GM21423 (cell line): ENCODE measurements at regions not wholly inside any gene's neighbourhood (a gene's known extent, or its start where the extent isn't known, plus 50 kb on each side); places are given as distances from the start of the nearest gene placed in this dataset.

ENCODE experiments used
- ATAC-seq: cut with Tn5 transposase; IDR thresholded peaks from one replicate; pipeline ENCODE4 v1.9.1; 2021; ENCODE audit warnings: mild to moderate bottlenecking, moderate library complexity; ENCODE audit not compliant: unreplicated experiment

DNA sequence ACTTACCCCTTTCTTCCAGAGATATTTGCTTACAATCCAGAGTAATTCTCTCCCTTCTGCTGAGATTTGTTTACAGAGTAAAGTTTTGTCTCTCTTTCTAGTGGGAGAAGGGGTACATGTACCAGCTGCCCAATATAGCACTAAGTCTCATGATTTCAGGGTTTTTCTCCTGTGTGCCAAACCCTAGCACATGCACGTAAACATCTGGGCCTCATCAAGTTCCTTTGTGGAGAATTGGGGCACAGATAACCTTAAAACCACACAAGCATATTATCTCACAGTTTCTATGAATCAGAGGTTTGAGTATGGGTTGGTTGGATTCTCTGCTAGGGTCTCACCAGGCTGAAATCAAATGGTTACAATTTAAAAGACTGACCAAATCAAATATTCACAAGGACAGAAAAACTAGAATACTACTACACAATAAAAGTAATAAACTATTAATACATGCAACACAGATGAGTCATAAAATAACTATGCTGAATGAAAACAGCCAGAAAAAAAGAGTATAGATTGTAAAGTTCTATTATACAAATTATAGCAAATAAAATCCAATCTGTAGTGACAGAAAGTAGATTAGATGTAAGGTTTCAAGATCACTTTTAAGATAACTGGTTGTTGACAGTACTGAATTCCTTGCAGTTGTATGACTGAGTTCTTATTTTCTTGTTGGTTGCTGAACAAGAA is 347.4 kb upstream of the PTBP2 start:
- ATAC-seq = no peak

DNA sequence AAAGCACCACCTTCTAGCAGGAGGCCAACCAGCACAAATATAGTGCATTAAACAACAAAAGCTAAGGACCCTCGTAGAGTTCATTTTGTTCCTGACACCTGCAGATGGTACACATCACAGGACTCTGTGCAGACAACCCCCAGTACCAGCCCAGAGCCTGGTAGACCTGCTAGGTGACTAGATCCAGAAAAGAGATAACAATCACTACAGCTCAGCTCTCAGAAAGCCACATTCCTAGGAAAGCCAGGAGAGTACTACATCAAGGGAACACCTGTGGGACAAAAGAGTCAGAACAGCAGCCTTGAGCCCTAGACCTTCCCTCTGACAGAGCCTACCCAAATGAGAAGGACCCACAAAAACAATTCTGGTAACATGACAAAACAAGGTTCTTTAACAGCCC is 344.7 kb upstream of the PTBP2 start:
- no peak for ATAC-seq

DNA sequence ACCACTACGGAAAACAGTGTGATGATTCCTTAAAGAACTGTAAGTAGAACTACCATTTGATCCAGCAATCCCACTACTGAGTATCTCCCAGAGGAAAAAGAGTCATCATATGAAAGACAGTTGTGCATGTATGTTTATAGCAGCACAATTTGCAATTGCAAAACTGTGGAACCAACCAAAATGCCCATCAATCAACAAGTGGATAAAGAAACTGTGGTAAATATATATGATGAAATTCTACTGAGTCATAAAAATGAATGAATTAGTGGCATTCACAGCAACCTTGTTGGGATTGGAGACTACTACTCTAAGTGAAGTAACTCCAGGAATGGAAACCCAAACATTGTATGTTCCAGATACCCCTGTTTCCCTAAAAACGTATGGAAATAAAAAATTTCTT is 337.0 kb upstream of the PTBP2 start:
- no peak for ATAC-seq

DNA sequence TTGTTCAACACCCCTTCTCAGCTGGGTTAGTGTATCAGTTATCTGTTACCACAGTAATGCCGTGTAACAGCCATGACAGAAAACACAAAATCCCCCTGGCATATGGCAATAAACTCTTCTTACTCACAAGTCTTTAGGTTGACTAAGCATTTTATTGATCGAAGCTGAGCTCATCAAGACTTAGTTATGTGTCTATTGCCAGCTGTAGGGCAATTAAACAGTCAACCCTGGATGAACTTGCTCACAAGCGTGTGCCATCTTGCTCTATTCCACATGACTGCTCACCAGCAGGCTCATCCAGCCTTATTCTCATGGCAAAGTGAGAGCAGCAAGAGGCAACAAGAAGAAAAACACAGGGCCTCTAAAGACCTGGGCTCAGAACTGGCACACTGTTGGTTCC is 333.8 kb upstream of the PTBP2 start:
- ATAC-seq = no peak

DNA sequence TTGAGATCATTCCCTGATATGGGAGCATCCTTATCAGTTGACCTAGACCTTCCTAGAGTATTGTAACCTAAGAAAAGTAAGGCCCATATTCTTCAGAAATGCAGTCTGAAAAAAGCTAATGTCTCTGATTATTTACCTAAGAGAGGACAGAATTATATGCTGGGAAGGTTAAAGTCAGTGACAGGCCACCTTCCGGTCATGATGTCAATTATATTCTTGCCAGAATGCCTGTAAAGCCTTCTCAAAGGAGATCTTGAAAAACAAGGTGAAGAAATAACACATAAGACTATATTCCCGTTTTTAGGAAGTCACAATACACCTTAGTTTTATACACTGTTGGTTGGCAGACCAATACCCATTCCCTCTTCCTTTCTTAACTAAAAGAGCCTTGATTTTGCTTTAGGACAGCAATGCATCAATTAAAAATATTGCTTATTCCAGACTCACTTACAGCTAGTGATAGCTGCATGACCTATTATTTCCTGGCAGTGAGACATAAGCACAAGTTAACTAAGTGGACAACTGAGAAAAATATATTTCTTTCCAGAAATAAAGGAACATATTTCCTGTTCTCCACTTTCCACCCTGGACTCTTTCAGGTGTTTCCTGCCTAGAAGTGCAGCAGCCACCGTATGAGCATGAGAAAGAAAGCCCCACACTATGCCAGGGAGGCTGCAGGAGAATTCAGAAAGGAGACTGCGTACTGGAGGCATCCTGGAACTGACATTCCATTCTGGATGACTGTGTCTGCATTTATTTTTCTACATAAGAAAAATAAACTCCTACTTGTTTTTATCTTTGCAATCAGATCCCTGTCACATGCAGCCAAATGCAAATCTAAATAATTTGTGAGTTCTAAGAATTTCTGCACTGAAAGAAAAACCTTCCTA is 332.9 kb upstream of the PTBP2 start:
- ATAC-seq = no peak

DNA sequence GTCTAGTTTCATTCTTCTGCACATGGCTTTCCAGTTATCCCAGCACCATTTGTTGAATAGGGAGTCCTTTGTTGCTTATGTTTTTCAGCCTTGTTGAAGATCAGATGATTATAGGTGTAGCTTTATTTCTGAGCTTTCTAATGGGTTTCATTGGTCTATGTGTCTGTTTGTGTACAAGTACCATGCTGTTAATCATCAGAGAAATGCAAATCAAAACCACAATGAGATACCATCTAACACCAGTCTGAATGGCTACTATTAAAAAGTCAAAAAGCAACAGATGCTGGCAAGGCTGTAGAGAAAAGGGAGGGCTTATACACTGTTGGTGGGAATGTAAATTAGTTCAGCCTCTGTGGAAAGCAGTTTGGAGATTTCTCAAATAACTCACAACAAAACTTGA is 321.5 kb upstream of the PTBP2 start:
- ATAC-seq = no peak

DNA sequence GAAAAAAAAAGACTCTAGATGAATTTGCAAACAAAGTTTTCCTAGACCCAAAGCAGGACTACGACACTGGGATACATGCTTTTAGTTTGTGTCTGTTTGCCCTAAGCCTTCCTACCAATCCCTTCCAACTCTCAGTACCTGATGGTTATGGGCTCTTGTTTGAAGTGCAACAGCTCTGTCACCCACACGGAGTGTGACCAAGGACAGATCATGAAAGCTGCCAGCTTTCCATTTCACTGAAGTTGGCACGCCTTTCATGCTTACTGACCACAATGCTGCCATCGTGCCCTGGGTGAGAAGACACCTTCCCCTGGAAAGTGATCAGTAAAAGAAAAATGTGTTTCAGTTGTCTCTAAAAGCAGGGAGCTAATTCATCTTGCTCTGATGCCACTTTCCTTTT is 312.5 kb upstream of the PTBP2 start:
- ATAC-seq = no peak

DNA sequence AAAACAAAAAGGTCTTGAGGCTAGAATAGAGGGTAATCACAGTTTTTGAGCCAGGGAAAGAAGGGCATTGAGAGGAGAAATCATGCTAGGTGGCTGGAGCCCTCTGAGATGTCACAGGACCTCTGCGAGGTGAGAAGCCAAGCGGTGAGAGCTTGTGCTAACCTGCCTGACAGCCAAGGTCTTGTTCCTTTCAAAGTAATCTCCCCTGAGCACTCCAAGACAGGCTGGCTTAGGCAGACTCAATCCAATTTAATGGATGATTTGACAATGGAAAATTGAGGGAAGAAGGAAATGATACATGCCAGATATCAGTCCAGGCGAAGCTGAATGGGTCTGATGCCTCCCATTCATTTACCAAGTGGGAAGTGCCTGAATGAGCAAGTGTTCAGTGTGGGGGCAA is 311.9 kb upstream of the PTBP2 start:
- no peak for ATAC-seq

DNA sequence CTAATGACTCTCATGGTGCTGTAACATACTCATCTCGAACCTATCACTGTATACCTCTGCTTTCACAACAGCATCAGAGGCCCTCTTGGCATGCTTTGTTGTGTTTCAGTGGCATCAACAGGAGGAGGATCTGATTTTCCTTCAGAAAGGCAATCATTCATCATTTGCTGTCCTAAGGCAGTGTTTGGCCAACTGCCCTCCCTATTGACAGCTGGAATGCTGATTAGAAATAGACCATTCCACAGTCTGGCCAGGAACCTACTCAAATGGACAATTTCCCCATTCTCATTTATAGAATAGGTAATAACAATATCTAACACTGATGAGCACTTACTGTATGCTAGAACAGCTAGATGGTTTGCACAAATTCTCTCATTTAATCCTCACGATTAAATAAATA is 310.6 kb upstream of the PTBP2 start:
- ATAC-seq = no peak

DNA sequence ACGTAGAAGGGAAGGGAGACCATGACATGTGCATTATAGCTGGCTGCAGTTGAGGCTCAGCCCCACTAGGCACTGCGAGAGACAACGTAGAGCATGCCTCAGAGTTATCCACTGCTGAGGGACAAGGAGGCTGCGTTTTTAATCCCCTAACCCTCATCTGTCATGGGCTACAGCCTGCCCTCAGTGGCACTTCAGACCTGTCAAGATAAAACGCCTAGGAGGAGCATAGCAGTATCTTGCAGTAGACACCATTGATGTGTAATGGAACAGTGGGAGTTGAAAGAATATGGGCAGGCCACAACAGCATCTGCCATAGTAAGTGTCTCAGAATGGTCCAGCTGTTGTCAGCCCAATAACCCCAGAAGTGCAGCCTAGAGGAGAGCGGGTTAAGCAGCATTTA is 307.0 kb upstream of the PTBP2 start:
- no peak for ATAC-seq

DNA sequence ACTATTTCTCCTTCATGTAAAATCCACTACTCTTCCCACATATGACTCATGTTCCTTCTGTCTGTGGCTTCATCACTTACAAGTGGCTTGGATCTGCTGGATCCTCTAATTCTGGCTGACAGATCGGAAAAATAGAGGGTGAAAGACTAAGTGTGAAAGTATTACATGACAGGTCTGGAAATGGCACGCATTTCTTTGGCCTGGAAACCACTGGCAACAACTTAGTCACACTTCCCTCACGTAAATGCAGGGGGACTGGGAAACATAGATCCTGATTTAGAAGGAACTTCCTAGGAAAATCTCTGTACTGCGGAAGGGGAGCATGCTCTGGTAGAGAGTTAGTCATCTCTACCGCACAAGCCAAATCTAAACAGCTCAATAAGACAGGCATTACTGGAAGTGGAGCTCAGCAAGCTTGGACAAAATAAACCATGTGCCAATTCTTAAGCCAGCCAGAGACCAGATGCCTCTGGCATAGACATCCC is 305.4 kb upstream of the PTBP2 start:
- ATAC-seq = no peak

DNA sequence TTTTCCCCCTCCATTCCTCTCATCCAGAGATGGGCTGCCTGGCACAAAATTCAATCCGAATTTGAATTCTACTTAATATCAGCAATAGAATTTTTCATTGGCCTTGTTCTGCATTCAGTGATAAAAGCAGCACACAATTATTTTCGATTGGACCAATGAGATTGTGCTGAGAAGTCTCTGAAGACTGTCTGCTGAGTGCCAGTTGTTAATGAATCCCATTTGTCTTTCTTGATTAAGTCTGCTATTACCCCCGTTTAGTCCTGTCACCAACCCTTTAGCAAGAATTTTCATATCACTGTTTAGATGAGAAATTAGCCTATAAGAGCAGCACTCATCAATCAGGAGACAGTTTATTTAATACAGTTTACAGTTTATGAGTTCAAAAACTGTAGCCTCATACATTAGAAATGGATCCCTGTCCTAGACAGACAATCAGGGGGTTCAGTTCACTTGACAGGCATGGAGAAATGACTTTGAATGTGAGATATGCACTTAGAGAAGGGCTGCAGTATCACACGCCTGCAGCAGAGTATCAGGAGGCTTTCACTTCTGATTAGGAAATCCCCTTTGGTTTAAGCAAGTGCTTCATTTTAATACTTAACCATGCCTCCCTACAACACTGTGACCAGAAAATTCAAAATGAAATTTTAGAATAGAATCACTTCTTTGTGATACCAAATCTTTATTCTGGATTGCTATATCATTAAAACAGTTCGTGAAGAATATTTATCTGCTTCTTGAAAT is 304.7 kb upstream of the PTBP2 start:
- peak; percentile 97 for ATAC-seq

DNA sequence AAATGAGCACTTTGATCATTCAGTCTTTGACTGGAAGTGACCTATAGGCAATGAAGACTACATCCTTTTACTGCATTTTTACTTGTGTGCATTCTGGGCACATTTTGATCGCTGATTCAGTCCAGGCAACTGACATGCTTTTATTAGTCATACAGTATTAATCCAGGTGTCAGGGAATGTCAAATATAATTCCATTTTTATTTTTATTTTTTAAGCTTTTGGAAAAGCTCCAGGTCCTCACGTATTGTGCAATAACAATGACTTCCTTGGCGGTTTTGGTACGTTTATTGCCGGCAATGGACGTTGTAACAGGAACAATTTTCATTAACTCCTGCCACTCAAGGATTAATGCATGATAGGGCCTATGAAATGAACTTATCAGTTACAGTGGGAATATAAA is 302.6 kb upstream of the PTBP2 start:
- no peak for ATAC-seq

DNA sequence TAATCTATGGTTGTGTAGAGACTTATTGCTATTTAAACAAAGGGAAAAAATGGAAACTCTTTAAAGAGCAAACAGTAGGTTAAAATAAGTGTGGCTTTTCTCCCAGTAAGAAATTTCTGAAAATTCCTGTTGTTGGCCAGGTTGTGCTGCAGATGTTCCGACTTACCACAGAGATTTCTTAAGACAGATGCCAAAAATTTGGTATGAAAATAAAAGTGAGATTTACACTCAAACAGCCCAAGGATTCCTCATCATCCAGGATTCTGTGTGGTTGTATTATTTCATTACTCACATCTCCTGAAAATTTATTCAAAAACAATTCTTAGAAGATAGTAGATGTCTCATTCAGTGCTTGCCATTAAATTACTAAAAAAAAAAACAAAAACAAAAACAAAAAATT is 296.7 kb upstream of the PTBP2 start:
- ATAC-seq = no peak

DNA sequence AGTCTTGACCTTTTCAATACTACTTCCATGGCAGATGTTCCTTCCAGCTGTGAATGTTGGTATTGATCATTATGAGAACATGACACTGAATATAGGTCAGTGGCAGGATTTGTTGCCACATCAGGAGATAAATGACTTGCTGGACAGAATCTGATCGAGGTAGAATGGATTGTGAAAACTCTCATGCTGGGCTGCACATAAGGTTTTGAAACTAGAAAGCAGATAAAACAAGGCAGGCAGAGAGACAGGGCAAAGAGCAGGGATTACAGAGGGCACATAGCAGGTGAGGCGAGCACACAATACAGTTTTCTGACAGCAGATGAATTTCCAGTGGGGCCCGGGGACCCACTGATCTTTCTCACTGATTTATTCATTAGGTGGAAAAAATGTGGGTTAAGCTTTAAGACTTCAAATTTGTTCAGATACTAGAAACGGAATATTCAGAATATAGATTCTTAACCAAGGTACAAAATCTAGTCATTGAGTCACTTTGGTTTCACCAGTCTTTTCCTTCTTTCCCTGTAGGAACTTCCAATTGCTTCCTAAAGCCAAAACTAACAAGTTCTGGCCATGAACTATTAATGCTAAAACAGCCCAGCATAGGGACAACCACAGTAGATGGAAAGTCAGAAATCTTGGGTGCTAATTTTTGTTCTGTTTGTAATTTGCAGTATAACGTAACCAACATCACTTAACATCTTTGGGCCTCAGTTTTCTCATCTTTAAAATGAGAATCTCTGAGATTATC is 296.0 kb upstream of the PTBP2 start:
- ATAC-seq = no peak

DNA sequence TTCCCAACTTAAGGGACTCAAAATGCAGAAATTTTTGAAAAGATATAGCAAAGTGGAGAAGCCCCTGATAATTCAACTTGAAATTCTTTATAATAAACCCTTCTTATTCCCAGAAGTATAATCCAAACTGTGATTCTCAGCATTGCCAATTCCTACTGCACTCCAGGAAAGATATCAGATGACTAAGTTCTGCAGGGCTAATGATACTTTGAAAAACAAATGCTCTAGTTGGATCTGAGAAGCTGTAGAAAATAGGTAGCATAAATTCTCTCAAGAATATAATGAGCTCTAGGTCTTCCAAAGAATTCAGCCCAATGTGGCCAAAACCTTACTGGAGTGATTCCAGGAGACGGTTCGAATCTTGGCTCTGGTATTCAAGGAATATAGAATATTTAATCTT is 294.0 kb upstream of the PTBP2 start:
- no peak for ATAC-seq

DNA sequence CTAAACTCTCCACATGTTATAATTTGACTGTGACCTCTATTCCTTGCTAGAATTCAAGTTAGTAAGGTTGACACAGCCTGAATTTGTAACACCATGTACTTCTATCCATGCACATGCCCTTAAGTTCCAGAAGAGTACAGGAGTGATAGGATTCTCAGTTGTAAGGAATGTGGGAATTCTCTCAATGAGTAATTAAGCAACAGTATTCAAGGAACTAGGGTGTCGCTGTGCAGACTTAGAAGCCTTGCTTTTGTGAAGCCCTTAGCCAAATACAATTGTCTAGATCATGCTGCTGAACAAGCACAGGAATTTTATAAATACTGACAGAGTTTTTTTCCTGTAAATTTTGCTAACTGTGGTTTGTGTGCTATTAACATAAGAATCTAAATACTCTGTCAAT is 276.3 kb upstream of the PTBP2 start:
- no peak for ATAC-seq

DNA sequence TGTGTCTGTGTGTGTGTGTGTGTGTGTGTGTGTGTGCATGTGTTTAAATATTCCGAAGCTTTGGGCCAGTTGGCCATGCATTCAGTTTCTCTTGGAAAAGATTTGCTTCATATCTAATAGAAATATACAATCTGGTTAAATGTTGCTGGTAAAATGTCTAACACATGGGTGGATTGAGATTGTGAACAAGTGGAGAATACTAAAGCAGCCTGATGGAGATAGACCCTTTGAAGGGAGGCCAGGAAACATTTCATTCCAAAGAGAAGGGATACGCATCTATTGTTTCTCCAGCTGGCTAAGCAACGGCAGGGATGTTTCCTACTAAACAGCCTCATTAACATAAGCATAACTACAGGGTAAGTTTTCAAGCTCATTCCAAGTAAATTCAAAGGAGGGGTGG is 257.5 kb upstream of the PTBP2 start:
- ATAC-seq = no peak

DNA sequence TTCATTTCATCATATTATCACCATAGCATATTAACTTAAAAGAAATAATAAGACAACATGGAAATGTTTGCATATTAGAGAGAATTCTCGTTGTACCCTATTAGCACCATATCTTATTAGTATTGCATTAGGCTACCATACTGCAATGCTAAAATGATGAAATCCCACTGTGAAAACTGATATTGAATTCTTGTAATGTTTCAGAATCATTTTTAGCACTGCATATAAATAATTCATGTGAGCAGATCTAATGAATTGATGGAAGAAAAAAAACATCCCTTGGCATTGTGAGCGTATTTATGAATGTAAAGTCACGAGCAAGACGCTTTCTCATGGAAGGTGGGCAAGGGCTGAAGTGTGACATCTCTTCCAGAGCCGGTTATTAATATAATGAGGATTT is 257.1 kb upstream of the PTBP2 start:
- ATAC-seq = no peak

DNA sequence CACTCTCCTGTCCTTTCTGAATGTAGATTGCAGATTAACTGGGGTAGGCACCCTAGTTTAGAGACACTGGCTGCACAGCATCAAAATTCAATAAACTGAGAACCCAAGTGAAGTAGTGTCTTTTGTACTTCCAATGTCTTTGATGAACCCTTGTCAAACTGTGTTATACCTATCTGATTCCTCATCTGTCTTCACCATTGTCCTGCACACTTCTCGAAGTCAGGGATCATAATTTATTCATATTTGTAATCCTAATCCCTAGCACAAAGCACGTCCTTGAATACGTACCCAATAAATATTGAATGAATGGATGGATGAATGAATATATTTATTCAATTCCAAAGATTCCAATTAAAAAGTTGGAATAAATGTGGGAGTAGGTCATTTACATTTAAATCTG is 256.6 kb upstream of the PTBP2 start:
- ATAC-seq = no peak

DNA sequence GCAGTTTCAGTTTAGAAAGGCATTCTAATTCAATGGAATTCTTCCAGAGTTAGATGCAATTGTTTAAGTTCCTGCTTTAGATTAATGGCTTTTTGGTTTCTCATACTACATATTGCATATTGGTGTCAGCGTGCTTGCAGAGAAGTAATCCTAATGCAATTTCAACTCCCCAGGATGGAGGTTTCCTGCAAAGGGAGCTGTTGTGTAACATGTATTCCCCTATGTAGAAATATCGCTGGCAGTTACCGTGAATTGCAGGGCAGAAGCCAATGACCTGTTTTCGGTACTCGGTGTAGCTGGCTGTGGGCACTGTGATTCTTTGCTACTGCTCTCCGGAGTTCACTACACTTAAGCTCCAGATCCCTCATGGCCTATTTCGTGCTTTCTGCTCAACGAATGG is 256.1 kb upstream of the PTBP2 start:
- no peak for ATAC-seq
